Liver (tissue), 8 donors: ENCODE measurements at regions not wholly inside any gene's neighbourhood (a gene's known extent, or its start where the extent isn't known, plus 50 kb on each side); places are given as distances from the start of the nearest gene placed in this dataset.
"Not testable (repeated sequence)": the region's sequence is repeated elsewhere in the genome, so short reads cannot be mapped to it uniquely, and the experiment has no call there.

ENCODE experiments used
- DNase-seq: peaks from one replicate; pipeline ENCODE4 v3.0.0-alpha.2; 2017; ENCODE audit warnings: low spot score
- H3K27ac ChIP-seq, 2 donors: one replicate each; pipeline ENCODE4 v1.7.0; 2013; ENCODE audit warnings: inconsistent platforms in 2 of 2, low read length in 2 of 2, control low read depth in 1 of 2, low read depth in 1 of 2, mild to moderate bottlenecking in 1 of 2
- H3K27me3 ChIP-seq, 4 donors: one replicate each; pipeline versions ENCODE4 v1.6.1 to v1.7.0; 2013; ENCODE audit warnings: low read length in 3 of 4, inconsistent platforms in 1 of 4, mild to moderate bottlenecking in 1 of 4, moderate library complexity in 1 of 4; ENCODE audit not compliant: control insufficient read depth in 4 of 4, insufficient read depth in 4 of 4
- H3K36me3 ChIP-seq, 4 donors: one replicate each; pipeline versions ENCODE4 v1.6.1 to v1.7.0; 2013; ENCODE audit warnings: low read length in 3 of 4, mild to moderate bottlenecking in 3 of 4, low read depth in 1 of 4, moderate library complexity in 1 of 4; ENCODE audit not compliant: control insufficient read depth in 4 of 4, insufficient read depth in 3 of 4
- H3K4me1 ChIP-seq, 4 donors: one replicate each; pipeline versions ENCODE4 v1.6.1 to v1.7.0; 2013; ENCODE audit warnings: low read length in 3 of 4, mild to moderate bottlenecking in 3 of 4, moderate library complexity in 1 of 4; ENCODE audit not compliant: control insufficient read depth in 4 of 4, insufficient read depth in 4 of 4
- H3K4me3 ChIP-seq, 3 donors: one replicate each; pipeline versions ENCODE4 v1.6.1 to v1.7.0; 2013; ENCODE audit warnings: low read length in 3 of 3, control low read depth in 1 of 3, low read depth in 1 of 3, mild to moderate bottlenecking in 1 of 3
- H3K9ac ChIP-seq, 2 donors: one replicate each; pipeline ENCODE4 v1.7.0; 2013; ENCODE audit warnings: low read length in 2 of 2, mild to moderate bottlenecking in 2 of 2, moderate library complexity in 2 of 2, control low read depth in 1 of 2, low read depth in 1 of 2
- H3K9me3 ChIP-seq, 4 donors: one replicate each; pipeline versions ENCODE4 v1.6.1 to v1.7.0; 2013; ENCODE audit warnings: low read length in 3 of 4; ENCODE audit not compliant: control insufficient read depth in 4 of 4
- ATF3 ChIP-seq: IDR thresholded peaks from 2 replicates; pipeline ENCODE4 v1.6.1; 2016; ENCODE audit warnings: antibody characterized with exemption
- CTCF ChIP-seq: fragments of 150-350 bp; IDR thresholded peaks from 2 replicates; pipeline ENCODE4 v1.5.1; 2017; ENCODE audit warnings: improper control_type of control experiment, low read depth, low read length; ENCODE audit not compliant: missing input control
- EGR1 ChIP-seq, 2 donors: IDR thresholded peaks; 2 replicates each; pipeline ENCODE4 v1.6.1; 2016 to 2018; ENCODE audit warnings: antibody characterized with exemption in 2 of 2, low read depth in 2 of 2
- FOXA1 ChIP-seq: IDR thresholded peaks from 2 replicates; pipeline ENCODE4 v1.6.1; 2016; ENCODE audit warnings: antibody characterized with exemption
- FOXA2 ChIP-seq: IDR thresholded peaks from 2 replicates; pipeline ENCODE4 v1.6.1; 2016; ENCODE audit warnings: antibody characterized with exemption
- GABPA ChIP-seq, 2 donors: IDR thresholded peaks in 1 of 2; conservative IDR thresholded peaks in 1 of 2; 2 replicates each; pipeline ENCODE4 v1.6.1; 2016; ENCODE audit warnings: antibody characterized with exemption in 2 of 2, mild to moderate bottlenecking in 1 of 2, moderate library complexity in 1 of 2
- HNF4A ChIP-seq, 2 donors: conservative IDR thresholded peaks; 2 replicates each; pipeline ENCODE4 v1.6.1; 2016; ENCODE audit warnings: antibody characterized with exemption in 2 of 2, mild to moderate bottlenecking in 2 of 2
- HNF4G ChIP-seq: IDR thresholded peaks from 2 replicates; pipeline ENCODE4 v1.6.1; 2016; ENCODE audit warnings: antibody characterized with exemption
- MAX ChIP-seq: IDR thresholded peaks from 2 replicates; pipeline ENCODE4 v1.6.1; 2016; ENCODE audit warnings: antibody characterized with exemption
- NR2F2 ChIP-seq: IDR thresholded peaks from 2 replicates; pipeline ENCODE4 v1.6.1; 2016; ENCODE audit warnings: antibody characterized with exemption
- RAD21 ChIP-seq, 2 donors: IDR thresholded peaks; 2 replicates each; pipeline ENCODE4 v1.6.1; 2016; ENCODE audit warnings: antibody characterized with exemption in 2 of 2, mild to moderate bottlenecking in 2 of 2
- REST ChIP-seq: IDR thresholded peaks from 2 replicates; pipeline ENCODE4 v1.6.1; 2016; ENCODE audit warnings: antibody characterized with exemption, mild to moderate bottlenecking
- RXRA ChIP-seq, 2 donors: IDR thresholded peaks; 2 replicates each; pipeline ENCODE4 v1.6.1; 2017 to 2018; ENCODE audit warnings: antibody characterized with exemption in 2 of 2, mild to moderate bottlenecking in 1 of 2
- SP1 ChIP-seq: IDR thresholded peaks from 2 replicates; pipeline ENCODE4 v1.6.1; 2018; ENCODE audit warnings: antibody characterized with exemption, mild to moderate bottlenecking
- TAF1 ChIP-seq: conservative IDR thresholded peaks from 2 replicates; pipeline ENCODE4 v1.6.1; 2016; ENCODE audit warnings: antibody characterized with exemption, mild to moderate bottlenecking
- YY1 ChIP-seq: IDR thresholded peaks from 2 replicates; pipeline ENCODE4 v1.6.1; 2016; ENCODE audit warnings: antibody characterized with exemption, mild to moderate bottlenecking
- ZBTB33 ChIP-seq: IDR thresholded peaks from 2 replicates; pipeline ENCODE4 v1.6.1; 2016; ENCODE audit warnings: antibody characterized with exemption
- WGBS: extraction: QIAGEN DNeasy Blood & Tissue Kit; methylation state at CpG from one replicate; pipeline ENCODE4 v1.1.7; 2013; 5-methylcytosine and 5-hydroxymethylcytosine counted together
- donor health status: healthy.
- donor health status: healthy.
- donor health status: healthy.
- donor health status: healthy.
- donor health status: healthy.

GRCh38 chr6:115524821-115525220 is 535.9 kb downstream of the FRK start:
- no peak overlapping the region for H3K27ac ChIP-seq
- H3K4me3 ChIP-seq: no peak overlapping the region
- DNase-seq: no peak
- H3K27me3 ChIP-seq: no peaks in the 10 kb centered on the region
- H3K4me1 ChIP-seq: no peaks in the 10 kb centered on the region
- H3K9me3 ChIP-seq: no peaks in the 10 kb centered on the region
- TF ChIP-seq EGR1 (IDR thresholded peaks at IDR 0.05; ENCODE audit: low read depth in 2 of 2) (no peak), FOXA2 (no peak), YY1 (no peak), RAD21 (IDR thresholded peaks at IDR 0.05) (no peak), ZBTB33 (no peak), MAX (no peak), RXRA (IDR thresholded peaks at IDR 0.05) (no peak), FOXA1 (no peak), TAF1 (no peak), NR2F2 (no peak), ATF3 (no peak), SP1 (no peak), HNF4G (no peak), GABPA (IDR thresholded peaks at IDR 0.05 in 1 of 2, conservative IDR thresholded peaks at IDR 0.05 in 1 of 2) (no peak), CTCF (no peak), HNF4A (conservative IDR thresholded peaks at IDR 0.05) (no peak)
- H3K9ac ChIP-seq: no peak overlapping the region
- H3K36me3 ChIP-seq: no peaks in the 10 kb centered on the region
- 49% methylated on average over 2 of the region's 2 CpGs for WGBS

GRCh38 chr6:115521747-115522146 is 538.9 kb downstream of the FRK start:
- DNase-seq, H3K36me3 ChIP-seq, H3K27ac ChIP-seq, H3K9me3 ChIP-seq, H3K9ac ChIP-seq, H3K4me1 ChIP-seq, H3K4me3 ChIP-seq, H3K27me3 ChIP-seq: not testable (repeated sequence)
- WGBS: 81% methylated on average over 3 of the region's 3 CpGs

GRCh38 chr6:115514656-115515055 is 546.0 kb downstream of the FRK start:
- WGBS: 81% methylated on average over 4 of the region's 4 CpGs
- Histone ChIP-seq H3K9ac (no peak overlapping the region), H3K27ac (no peak overlapping the region), H3K36me3 (no peaks in the 10 kb centered on the region), H3K4me3 (no peak overlapping the region), H3K4me1 (no peaks in the 10 kb centered on the region), H3K9me3 (no peaks in the 10 kb centered on the region), H3K27me3 (no peaks in the 10 kb centered on the region)
- DNase-seq: no peak
- TF ChIP-seq REST (no peak), TAF1 (no peak), ATF3 (no peak), NR2F2 (no peak)
